ENCODE measurements at regions not wholly inside any gene's neighbourhood (a gene's known extent, or its start where the extent isn't known, plus 50 kb on each side); places are given as distances from the start of the nearest gene placed in this dataset.
"Not testable (repeated sequence)": the region's sequence is repeated elsewhere in the genome, so short reads cannot be mapped to it uniquely, and the experiment has no call there.

DNA sequence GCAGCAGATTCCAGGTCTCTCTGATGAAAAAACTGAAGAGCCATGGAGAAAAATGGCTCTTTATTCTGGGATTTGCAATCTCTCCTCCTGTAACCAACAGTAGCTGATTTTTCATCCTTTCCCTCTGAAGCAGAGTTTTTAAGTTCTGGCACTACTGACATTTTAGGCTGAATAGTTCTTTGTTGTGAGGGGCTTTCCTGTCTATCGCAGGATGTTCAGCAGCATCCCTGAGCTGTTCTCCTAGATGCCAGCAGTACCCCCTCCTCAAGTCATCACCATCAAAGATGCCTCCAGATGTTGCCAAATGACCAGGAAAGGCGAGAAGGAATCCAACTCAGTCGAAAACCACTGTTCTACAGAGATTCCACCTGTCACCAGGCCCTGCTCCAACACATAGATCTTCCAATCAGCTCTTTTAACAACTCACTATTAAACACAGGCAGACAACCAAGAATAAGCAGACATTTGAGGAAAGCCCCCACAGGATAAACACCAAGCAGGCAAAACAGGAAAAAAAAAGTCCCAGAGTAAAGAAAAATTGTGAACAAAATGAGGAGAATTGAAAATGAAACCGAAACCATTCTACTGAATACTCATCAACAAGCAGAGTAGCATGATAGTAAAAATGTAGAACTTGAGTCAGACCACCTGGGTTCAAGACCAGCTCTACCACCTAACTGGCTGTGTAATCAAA, 124.8 kb downstream of the MPP7 start:
- TF ChIP-seq, protein P1, sequence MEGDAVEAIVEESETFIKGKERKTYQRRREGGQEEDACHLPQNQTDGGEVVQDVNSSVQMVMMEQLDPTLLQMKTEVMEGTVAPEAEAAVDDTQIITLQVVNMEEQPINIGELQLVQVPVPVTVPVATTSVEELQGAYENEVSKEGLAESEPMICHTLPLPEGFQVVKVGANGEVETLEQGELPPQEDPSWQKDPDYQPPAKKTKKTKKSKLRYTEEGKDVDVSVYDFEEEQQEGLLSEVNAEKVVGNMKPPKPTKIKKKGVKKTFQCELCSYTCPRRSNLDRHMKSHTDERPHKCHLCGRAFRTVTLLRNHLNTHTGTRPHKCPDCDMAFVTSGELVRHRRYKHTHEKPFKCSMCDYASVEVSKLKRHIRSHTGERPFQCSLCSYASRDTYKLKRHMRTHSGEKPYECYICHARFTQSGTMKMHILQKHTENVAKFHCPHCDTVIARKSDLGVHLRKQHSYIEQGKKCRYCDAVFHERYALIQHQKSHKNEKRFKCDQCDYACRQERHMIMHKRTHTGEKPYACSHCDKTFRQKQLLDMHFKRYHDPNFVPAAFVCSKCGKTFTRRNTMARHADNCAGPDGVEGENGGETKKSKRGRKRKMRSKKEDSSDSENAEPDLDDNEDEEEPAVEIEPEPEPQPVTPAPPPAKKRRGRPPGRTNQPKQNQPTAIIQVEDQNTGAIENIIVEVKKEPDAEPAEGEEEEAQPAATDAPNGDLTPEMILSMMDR (IDR thresholded peaks at IDR 0.05; ENCODE audit: control extremely low read depth, extremely low read depth, low read depth, missing control alignments) = no peak
- DNase-seq (ENCODE audit: extremely low spot score) = peak; percentile 16
- ChIA-PET CTCF (interaction anchor here (1.0 to 1.6 kb wide), 3 partner anchors 27 to 620 kb away, joined by 3 to 4 read pairs (median 3); no protein-coding TSS in a partner anchor), POLR2A (no interaction called here)

GRCh38 chr10:28176498-28176897, 126.4 kb downstream of the MPP7 start:
- DNase-seq (ENCODE audit: extremely low spot score); CTCF ChIA-PET; POLR2A ChIA-PET: not testable (repeated sequence)

GRCh38 chr10:28172223-28172610, 130.6 kb downstream of the MPP7 start:
- ChIA-PET CTCF (no interaction called here), POLR2A (no interaction called here)
- TF ChIP-seq, protein P1 (IDR thresholded peaks at IDR 0.05; ENCODE audit: control extremely low read depth, extremely low read depth, low read depth, missing control alignments) = no peak
- no peak for DNase-seq (ENCODE audit: extremely low spot score)

DNA sequence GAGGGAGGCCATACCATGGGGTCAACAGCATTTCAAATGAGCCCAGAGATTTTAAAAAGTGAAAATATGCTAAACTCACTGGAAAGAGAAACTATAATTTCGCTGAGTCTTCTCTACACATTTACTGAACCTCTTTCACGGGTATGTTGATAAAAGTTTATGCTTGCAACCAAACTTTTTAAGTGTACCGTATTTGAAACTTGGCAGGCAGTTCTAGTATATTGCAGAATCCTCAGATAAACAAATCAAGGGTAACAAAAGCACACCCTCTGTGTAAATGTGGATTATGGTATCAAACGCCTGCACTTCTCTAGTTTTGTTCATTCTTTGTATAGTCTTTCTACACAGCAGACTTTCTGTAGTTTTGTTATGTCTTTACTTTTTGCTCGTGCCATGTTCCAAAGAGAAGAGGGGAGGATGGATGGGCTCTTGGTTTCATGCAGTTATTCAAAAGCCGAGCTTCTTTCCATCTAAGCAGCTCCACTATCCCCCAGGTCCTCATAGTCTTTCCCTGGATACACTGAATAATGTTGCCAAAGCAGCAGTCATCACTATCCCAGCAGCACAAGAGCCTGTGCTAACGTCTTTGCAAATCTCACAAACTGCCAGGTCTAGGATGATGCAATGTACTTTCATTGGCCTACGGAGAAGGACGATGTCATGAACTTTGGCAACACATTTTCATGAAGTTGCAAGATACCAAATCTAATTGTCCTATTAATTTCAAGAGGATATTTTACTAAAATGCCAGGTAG, 131.2 kb downstream of the MPP7 start:
- CTCF ChIA-PET = no interaction called here

GRCh38 chr10:28169525-28169924, 133.3 kb downstream of the MPP7 start:
- no peak for DNase-seq (ENCODE audit: extremely low spot score)
- TF ChIP-seq, protein P1 (IDR thresholded peaks at IDR 0.05; ENCODE audit: control extremely low read depth, extremely low read depth, low read depth, missing control alignments) = no peak
- ChIA-PET POLR2A (no interaction called here), CTCF (interaction anchor here (1.2 kb wide), 1 partner anchor 15 kb away, joined by 3 read pairs; no protein-coding TSS in a partner anchor)

More for the DNA sequence above, 131.2 kb downstream of the MPP7 start:
- TF ChIP-seq, protein P1 (IDR thresholded peaks at IDR 0.05; ENCODE audit: control extremely low read depth, extremely low read depth, low read depth, missing control alignments) = no peak
- POLR2A ChIA-PET = no interaction called here
- DNase-seq (ENCODE audit: extremely low spot score) = no peak

DNA sequence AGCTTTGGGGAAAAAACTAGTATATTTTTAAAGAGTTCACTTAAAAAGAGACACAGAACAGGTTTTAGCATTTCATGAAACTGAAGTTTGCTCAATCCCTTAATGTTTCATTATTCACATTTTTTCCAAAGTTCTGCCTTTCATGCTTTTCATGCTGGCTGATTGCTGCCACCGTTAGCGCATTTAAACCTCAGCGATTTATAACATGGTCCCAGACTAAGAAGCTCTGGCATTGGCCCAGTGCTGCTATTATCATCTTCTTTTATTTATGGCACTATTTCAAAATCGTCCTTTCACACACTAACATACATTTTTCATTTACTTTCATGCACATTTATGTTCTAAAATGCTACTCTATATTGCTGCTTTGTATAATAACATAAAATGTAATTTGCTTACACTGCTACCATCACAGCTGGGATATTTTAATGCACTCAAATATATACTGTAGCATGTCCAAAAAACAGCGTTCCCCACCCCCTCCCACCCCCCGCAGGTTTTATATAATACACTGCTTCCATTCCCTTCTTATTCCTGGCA, 141.9 kb downstream of the MPP7 start:
- ChIA-PET POLR2A (no interaction called here), CTCF (interaction anchor here (1.0 kb wide), 1 partner anchor 12 kb away, joined by 3 read pairs; no protein-coding TSS in a partner anchor)

More for the DNA sequence above, 141.9 kb downstream of the MPP7 start:
- no peak for DNase-seq (ENCODE audit: extremely low spot score)
- TF ChIP-seq, protein P1 (IDR thresholded peaks at IDR 0.05; ENCODE audit: control extremely low read depth, extremely low read depth, low read depth, missing control alignments) = no peak

All from GM10248 (cell line).